GM12878 (cell line): ENCODE measurements at regions not wholly inside any gene's neighbourhood (a gene's known extent, or its start where the extent isn't known, plus 50 kb on each side); places are given as distances from the start of the nearest gene placed in this dataset.

Source experiments
- CREB1 ChIP-seq: IDR thresholded peaks from 2 replicates; pipeline ENCODE4 v1.6.1; 2012; ENCODE audit warnings: low read depth, mild to moderate bottlenecking, inconsistent platforms
- EP300 ChIP-seq, 2 experiments: fragments of 150-350 bp in 1 of 2; IDR thresholded peaks; 2 replicates each; pipeline ENCODE4 v1.6.1; 2011 to 2012; ENCODE audit warnings: low read depth in 2 of 2, low read length in 2 of 2, borderline replicate concordance in 1 of 2, improper control_type of control experiment in 1 of 2, inconsistent platforms in 1 of 2; ENCODE audit not compliant: control insufficient read depth in 1 of 2
- MXI1 ChIP-seq: fragments of 150-350 bp; IDR thresholded peaks from 2 replicates; pipeline ENCODE4 v1.6.1; 2011; ENCODE audit warnings: low read depth, mild to moderate bottlenecking, inconsistent platforms, low read length, improper control_type of control experiment
- POLR2AphosphoS5 ChIP-seq: IDR thresholded peaks from 2 replicates; pipeline ENCODE4 v1.6.1; 2011; ENCODE audit warnings: mild to moderate bottlenecking, low read length, inconsistent platforms
- RFX5 ChIP-seq: IDR thresholded peaks from 2 replicates; pipeline ENCODE4 v1.6.1; 2011; ENCODE audit warnings: low read depth, low read length, improper control_type of control experiment

DNA sequence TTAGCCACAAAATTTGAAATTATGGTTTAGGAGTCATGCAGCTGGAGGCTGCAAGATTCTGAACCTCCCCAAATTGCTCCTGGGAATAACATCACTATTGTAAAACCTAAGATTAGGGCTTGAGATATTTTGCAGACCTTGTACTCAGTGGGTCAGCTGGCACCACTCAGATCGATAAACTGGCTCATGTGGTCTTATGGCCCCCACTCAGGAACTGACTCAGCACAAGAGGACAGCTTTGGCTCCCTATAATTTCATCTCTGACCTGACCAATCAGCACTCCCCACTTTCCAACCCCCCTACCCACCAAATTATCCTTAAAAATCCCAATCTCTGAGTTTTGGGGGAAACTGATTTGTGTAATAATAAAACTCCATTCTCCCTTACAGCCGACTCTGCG, 161.6 kb downstream of the BRMS1L start:
- no peak for TF ChIP-seq POLR2AphosphoS5
- no peak for TF ChIP-seq CREB1
- TF ChIP-seq EP300 (IDR thresholded peaks at IDR 0.05; ENCODE audit: borderline replicate concordance in 1 of 2, control insufficient read depth in 1 of 2, low read depth in 2 of 2, low read length in 2 of 2) = no peak
- TF ChIP-seq MXI1 = no peak
- TF ChIP-seq RFX5 = no peak
